NCI-H446 (cell line): ENCODE measurements at regions not wholly inside any gene's neighbourhood (a gene's known extent, or its start where the extent isn't known, plus 50 kb on each side); places are given as distances from the start of the nearest gene placed in this dataset.
"Not testable (repeated sequence)": the region's sequence is repeated elsewhere in the genome, so short reads cannot be mapped to it uniquely, and the experiment has no call there.

Experiments
- DNase-seq, 2 experiments: peaks; one replicate each; lab custom pipeline; 2025; lab: John Stamatoyannopoulos, UW

GRCh38 chr15:31433091-31433490, 106.5 kb downstream of the KLF13 start:
- no peak for DNase-seq

- DNase-seq: no peak
These were observed 106.9 kb downstream of the KLF13 start for GRCh38 chr15:31433574-31433973.

GRCh38 chr15:31434275-31434587, 107.6 kb downstream of the KLF13 start:
- DNase-seq: no peak

GRCh38 chr15:31434588-31435260, 108.1 kb downstream of the KLF13 start:
- no peak for DNase-seq

GRCh38 chr15:31435261-31435911, 108.8 kb downstream of the KLF13 start:
- peak in 1 of 2 experiments; percentile 12 for DNase-seq

GRCh38 chr15:31435912-31436628, 109.4 kb downstream of the KLF13 start:
- DNase-seq: no peak

- DNase-seq: no peak
These were observed 111.1 kb downstream of the KLF13 start for GRCh38 chr15:31437686-31438085.

- DNase-seq: no peak
These were observed 112.1 kb downstream of the KLF13 start for GRCh38 chr15:31438601-31439265.

- no peak for DNase-seq
These were observed 112.7 kb downstream of the KLF13 start for GRCh38 chr15:31439328-31439727.

GRCh38 chr15:31440216-31440615, 113.6 kb downstream of the KLF13 start:
- DNase-seq: not testable (repeated sequence)

GRCh38 chr15:31440754-31441311, 114.2 kb downstream of the KLF13 start:
- no peak for DNase-seq

GRCh38 chr15:31442226-31442625, 115.6 kb downstream of the KLF13 start:
- DNase-seq: no peak

GRCh38 chr15:31442699-31443111, 116.1 kb downstream of the KLF13 start:
- DNase-seq: no peak

- no peak for DNase-seq
These were observed 118.2 kb downstream of the KLF13 start for GRCh38 chr15:31444844-31445243.

- no peak for DNase-seq
These were observed 119.9 kb downstream of the KLF13 start for GRCh38 chr15:31446546-31446945.

GRCh38 chr15:31447931-31448634, 121.4 kb downstream of the KLF13 start:
- no peak for DNase-seq

GRCh38 chr15:31448635-31448979, 122.0 kb downstream of the KLF13 start:
- no peak for DNase-seq

- no peak for DNase-seq
These were observed 126.2 kb downstream of the KLF13 start for GRCh38 chr15:31452595-31453557.

- no peak for DNase-seq
These were observed 127.1 kb downstream of the KLF13 start for GRCh38 chr15:31453558-31454318.

GRCh38 chr15:31455499-31455898, 128.9 kb downstream of the KLF13 start:
- DNase-seq: no peak
